ENCODE measurements at regions not wholly inside any gene's neighbourhood (a gene's known extent, or its start where the extent isn't known, plus 50 kb on each side); places are given as distances from the start of the nearest gene placed in this dataset.

GRCh38 chr3:26132942-26133341, 343.1 kb downstream of the OXSM start:
- ChIA-PET SMC1A (ENCODE audit: uncharacterized antibody, unreplicated experiment) (no interaction called here), CTCF (no interaction called here), POLR2A (no interaction called here), RAD21 (ENCODE audit: unreplicated experiment) (no interaction called here)
- H3K4me1 ChIP-seq (ENCODE audit: control insufficient read depth, insufficient read depth, low read length): no peaks in the 10 kb centered on the region
- H3K9me3 ChIP-seq (replicated peaks; ENCODE audit: control insufficient read depth, insufficient read depth, low read length): no peaks in the 10 kb centered on the region
- no peak for DNase-seq (ENCODE audit: low read depth, low spot score)
- H3K4me3 ChIP-seq: no peak overlapping the region
- no peaks in the 10 kb centered on the region for H4K20me1 ChIP-seq (ENCODE audit: control insufficient read depth, insufficient read depth)
- H3K79me2 ChIP-seq (ENCODE audit: control insufficient read depth, insufficient read depth, low read length): no peaks in the 10 kb centered on the region
- H3K36me3 ChIP-seq (ENCODE audit: control insufficient read depth in 2 of 2, insufficient read depth in 2 of 2, low read length in 1 of 2): no peaks in the 10 kb centered on the region
- intact Hi-C loops (cut with micrococcal nuclease; ENCODE audit: unreplicated experiment) (no loop called here), in situ Hi-C loops (cut with MboI) (no loop called here)
- FAIRE-seq: no peak
- no TSS peak for BruUV-seq (replicated peaks)
- H3K27me3 ChIP-seq (replicated peaks in 1 of 2; ENCODE audit: control insufficient read depth in 2 of 2, insufficient read depth in 2 of 2, low read length in 1 of 2): no peaks in the 10 kb centered on the region
- no peak overlapping the region for H3K9ac ChIP-seq (ENCODE audit: control insufficient read depth, insufficient read depth, low read length)
- no peak overlapping the region for H2AFZ ChIP-seq (ENCODE audit: control insufficient read depth, low read depth, low read length)
- H3K4me2 ChIP-seq (ENCODE audit: control insufficient read depth, insufficient read depth): no peak overlapping the region
- TF ChIP-seq NBN (IDR thresholded peaks at IDR 0.05): no peak
- peak; percentile 20; the same call in 1 of the 2 replicates for TF ChIP-seq MTA2 (IDR thresholded peaks at IDR 0.05; ENCODE audit: low read depth)
- H3K27ac ChIP-seq (ENCODE audit: control insufficient read depth, insufficient read depth): no peak overlapping the region
- no peak for ATAC-seq

DNA sequence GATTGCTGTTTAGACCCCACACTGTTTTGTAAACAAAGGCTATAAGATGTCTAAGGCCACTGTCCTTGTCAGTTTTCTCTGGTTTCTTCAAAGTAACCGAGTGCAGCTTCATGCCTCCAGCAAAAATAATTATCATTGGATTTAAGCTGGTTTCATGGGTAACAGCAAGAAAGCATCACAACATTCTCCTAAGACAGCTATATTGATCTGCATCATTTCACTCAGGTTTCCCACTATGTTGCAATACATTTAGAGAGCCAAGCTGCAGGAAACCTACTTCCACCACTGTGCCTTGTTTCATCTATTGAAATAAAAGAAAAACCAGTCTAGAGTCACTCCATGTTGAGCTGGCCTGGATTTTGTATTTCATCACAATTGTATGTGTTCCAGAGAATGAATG, 351.4 kb downstream of the OXSM start:
- in situ Hi-C loops (cut with MboI) (no loop called here), intact Hi-C loops (cut with micrococcal nuclease; ENCODE audit: unreplicated experiment) (no loop called here)
- BruUV-seq (replicated peaks): no TSS peak
- H3K27me3 ChIP-seq (replicated peaks in 1 of 2; ENCODE audit: control insufficient read depth in 2 of 2, insufficient read depth in 2 of 2, low read length in 1 of 2): no peaks in the 10 kb centered on the region
- H2AFZ ChIP-seq (ENCODE audit: control insufficient read depth, low read depth, low read length): no peak overlapping the region
- FAIRE-seq (no peak), ATAC-seq (no peak), DNase-seq (ENCODE audit: low read depth, low spot score) (no peak)
- ChIA-PET SMC1A (ENCODE audit: uncharacterized antibody, unreplicated experiment) (interaction anchor here (0.6 kb wide), 1 partner anchor 74 kb away, joined by 3 read pairs; no protein-coding TSS in a partner anchor), RAD21 (ENCODE audit: unreplicated experiment) (no interaction called here), POLR2A (no interaction called here), CTCF (no interaction called here)
- H4K20me1 ChIP-seq (ENCODE audit: control insufficient read depth, insufficient read depth): no peaks in the 10 kb centered on the region
- H3K4me1 ChIP-seq (ENCODE audit: control insufficient read depth, insufficient read depth, low read length): no peaks in the 10 kb centered on the region
- no peaks in the 10 kb centered on the region for H3K9me3 ChIP-seq (replicated peaks; ENCODE audit: control insufficient read depth, insufficient read depth, low read length)
- H3K4me3 ChIP-seq: no peak overlapping the region
- no peak overlapping the region for H3K4me2 ChIP-seq (ENCODE audit: control insufficient read depth, insufficient read depth)
- 0% methylated on average over 1 of the region's 1 CpG for WGBS (ENCODE audit: insufficient coverage, insufficient replicate concordance, low lambda C conversion rate, missing lambda C conversion rate)
- H3K27ac ChIP-seq (ENCODE audit: control insufficient read depth, insufficient read depth): no peak overlapping the region
- no peak overlapping the region for H3K9ac ChIP-seq (ENCODE audit: control insufficient read depth, insufficient read depth, low read length)
- H3K79me2 ChIP-seq (ENCODE audit: control insufficient read depth, insufficient read depth, low read length): no peaks in the 10 kb centered on the region
- no peaks in the 10 kb centered on the region for H3K36me3 ChIP-seq (ENCODE audit: control insufficient read depth in 2 of 2, insufficient read depth in 2 of 2, low read length in 1 of 2)
- TF ChIP-seq CBFB (IDR thresholded peaks at IDR 0.05; ENCODE audit: low read depth): no peak
- TF ChIP-seq RAD51 (IDR thresholded peaks at IDR 0.05): no peak
- no peak for TF ChIP-seq PAX5 (IDR thresholded peaks at IDR 0.05; ENCODE audit: borderline replicate concordance, low read depth, low read length)
- no peak for TF ChIP-seq NFYA (IDR thresholded peaks at IDR 0.05; ENCODE audit: borderline replicate concordance, low read depth, low read length)
